Prostate gland (tissue), 2 donors: ENCODE measurements at regions not wholly inside any gene's neighbourhood (a gene's known extent, or its start where the extent isn't known, plus 50 kb on each side); places are given as distances from the start of the nearest gene placed in this dataset.

Experiments
- DNase-seq: peaks from one replicate; pipeline ENCODE4 v3.0.0-alpha.2; 2019; ENCODE audit warnings: low spot score
- H3K27ac ChIP-seq, 2 donors: fragments of 200-600 bp; sonication (generic); 2 replicates each; pipeline ENCODE4 v1.5.1; 2017 to 2019
- H3K27me3 ChIP-seq: fragments of 200-600 bp; sonication (generic); replicated peaks from 2 replicates; pipeline ENCODE4 v1.5.1; 2019; ENCODE audit not compliant: insufficient read depth
- H3K36me3 ChIP-seq, 2 donors: fragments of 200-600 bp; sonication (generic); 1 replicate in 1 of 2; 2 replicates in 1 of 2; pipeline versions ENCODE4 v1.5.1 to v1.8.1; 2017 to 2019
- H3K4me1 ChIP-seq: fragments of 200-600 bp; sonication (generic); replicated peaks from 2 replicates; pipeline ENCODE4 v1.5.1; 2019
- H3K4me3 ChIP-seq, 2 donors: fragments of 200-600 bp; sonication (generic); 2 replicates each; pipeline ENCODE4 v1.5.1; 2017 to 2019
- H3K9me3 ChIP-seq: fragments of 200-600 bp; sonication (generic); 2 replicates; pipeline ENCODE4 v1.5.1; 2017
- CTCF ChIP-seq, 4 experiments: fragments of 200-600 bp in 2 of 4; fragments of 450-650 bp in 2 of 4; sonication (generic) in 2 of 4; IDR thresholded peaks; 1 replicate in 3 of 4; 2 replicates in 1 of 4; pipeline ENCODE4 v1.5.1; 2016 to 2019; ENCODE audit warnings: antibody characterized with exemption in 4 of 4, mild to moderate bottlenecking in 2 of 4, moderate library complexity in 2 of 4
- POLR2A ChIP-seq: fragments of 450-650 bp; IDR thresholded peaks from one replicate; pipeline ENCODE4 v1.6.1; 2016; ENCODE audit warnings: antibody characterized with exemption, mild to moderate bottlenecking
- POLR2AphosphoS5 ChIP-seq: sonication (generic); formaldehyde crosslinking; IDR thresholded peaks from one replicate; pipeline ENCODE4 v1.6.1; 2017; ENCODE audit warnings: antibody characterized with exemption
- WGBS: methylation state at CpG from one replicate; pipeline ENCODE4 v1.1.5; 2018; 5-methylcytosine and 5-hydroxymethylcytosine counted together
- intact Hi-C: fragments of 100-400 bp; cut with DNase I; formaldehyde crosslinking; loops from one replicate; pipeline ENCODE4 v1.14.2; 2022

GRCh38 chr6:40723967-40724366 is 136.8 kb upstream of the LRFN2 start:
- Histone ChIP-seq H3K4me1 (no peaks in the 10 kb centered on the region), H3K27me3 (no peaks in the 10 kb centered on the region), H3K36me3 (no peaks in the 10 kb centered on the region), H3K9me3 (no peaks in the 10 kb centered on the region), H3K4me3 (no peak overlapping the region), H3K27ac (no peak overlapping the region)
- WGBS, result 65% methylated on average over 5 of the region's 5 CpGs
- DNase-seq, result no peak
- intact Hi-C loops, result no loop called here
- no peak for TF ChIP-seq CTCF (IDR thresholded peaks at IDR 0.05)
- TF ChIP-seq POLR2AphosphoS5, result no peak
- no peak for TF ChIP-seq POLR2A

GRCh38 chr6:40722553-40723258 is 135.5 kb upstream of the LRFN2 start:
- no peak for DNase-seq
- intact Hi-C loops, result no loop called here
- Histone ChIP-seq H3K27me3 (no peaks in the 10 kb centered on the region), H3K27ac (no peak overlapping the region), H3K4me1 (no peaks in the 10 kb centered on the region), H3K9me3 (no peaks in the 10 kb centered on the region), H3K36me3 (no peaks in the 10 kb centered on the region), H3K4me3 (no peak overlapping the region)
- TF ChIP-seq POLR2AphosphoS5 (no peak), POLR2A (no peak), CTCF (IDR thresholded peaks at IDR 0.05) (no peak)
- 71% methylated on average over 3 of the region's 3 CpGs for WGBS

- Histone ChIP-seq H3K36me3 (no peaks in the 10 kb centered on the region), H3K27me3 (no peaks in the 10 kb centered on the region)
- intact Hi-C loops, result no loop called here
These were observed 134.9 kb upstream of the LRFN2 start for GRCh38 chr6:40722091-40722490.

GRCh38 chr6:40721271-40721952 is 134.2 kb upstream of the LRFN2 start:
- H3K27ac ChIP-seq, result no peak overlapping the region
- DNase-seq, result no peak
- no peak overlapping the region for H3K4me3 ChIP-seq
- TF ChIP-seq CTCF (IDR thresholded peaks at IDR 0.05) (no peak), POLR2A (no peak), POLR2AphosphoS5 (no peak)
- H3K4me1 ChIP-seq, result no peaks in the 10 kb centered on the region
- H3K36me3 ChIP-seq, result no peaks in the 10 kb centered on the region
- 92% methylated on average over 7 of the region's 7 CpGs for WGBS
- intact Hi-C loops, result no loop called here
- no peaks in the 10 kb centered on the region for H3K27me3 ChIP-seq
- H3K9me3 ChIP-seq, result no peaks in the 10 kb centered on the region

More at GRCh38 chr6:40722091-40722490, 134.9 kb upstream of the LRFN2 start:
- DNase-seq, result no peak
- no peaks in the 10 kb centered on the region for H3K9me3 ChIP-seq
- H3K4me3 ChIP-seq, result no peak overlapping the region
- no peaks in the 10 kb centered on the region for H3K4me1 ChIP-seq
- no peak overlapping the region for H3K27ac ChIP-seq
- WGBS, result 82% methylated on average over 4 of the region's 4 CpGs
- TF ChIP-seq POLR2A, result no peak
- no peak for TF ChIP-seq CTCF (IDR thresholded peaks at IDR 0.05)
- TF ChIP-seq POLR2AphosphoS5, result no peak

GRCh38 chr6:40720375-40720748 is 133.2 kb upstream of the LRFN2 start:
- Histone ChIP-seq H3K4me3 (no peak overlapping the region), H3K4me1 (no peaks in the 10 kb centered on the region), H3K9me3 (no peaks in the 10 kb centered on the region), H3K27me3 (no peaks in the 10 kb centered on the region), H3K36me3 (no peaks in the 10 kb centered on the region), H3K27ac (no peak overlapping the region)
- TF ChIP-seq CTCF (IDR thresholded peaks at IDR 0.05) (no peak), POLR2A (no peak), POLR2AphosphoS5 (no peak)
- intact Hi-C loops, result no loop called here
- 60% methylated on average over 2 of the region's 2 CpGs for WGBS
- no peak for DNase-seq
